A549 (cell line): ENCODE measurements at regions not wholly inside any gene's neighbourhood (a gene's known extent, or its start where the extent isn't known, plus 50 kb on each side); places are given as distances from the start of the nearest gene placed in this dataset.

Source experiments
- CEBPB ChIP-seq, 2 experiments: fragments of >200 bp in 1 of 2; sonication (Bioruptor Twin) in 1 of 2; formaldehyde crosslinking in 1 of 2; IDR thresholded peaks; 2 replicates each; pipeline ENCODE4 v1.6.1; 2012 to 2016
- CHD2 ChIP-seq: fragments of 150-350 bp; IDR thresholded peaks from 2 replicates; pipeline ENCODE4 v1.6.1; 2014; ENCODE audit warnings: low read length; ENCODE audit not compliant: partially characterized antibody
- CTCF ChIP-seq: fragments of >200 bp; sonication (Bioruptor Twin); formaldehyde crosslinking; IDR thresholded peaks from 3 replicates; pipeline ENCODE4 v1.5.1; 2016
- EP300 ChIP-seq, 2 experiments: fragments of >200 bp; sonication (Bioruptor Twin); formaldehyde crosslinking; IDR thresholded peaks; 2 replicates in 1 of 2; 3 replicates in 1 of 2; pipeline ENCODE4 v1.6.1; 2016 to 2017
- ESRRA ChIP-seq: fragments of 150-350 bp; IDR thresholded peaks from 2 replicates; pipeline ENCODE4 v1.6.1; 2014; ENCODE audit warnings: mild to moderate bottlenecking, low read length, borderline replicate concordance
- HOXB13 ChIP-seq: fragments of 250-450 bp; sonication (Bioruptor Pico); IDR thresholded peaks from 2 replicates; pipeline ENCODE4 v1.5.0; 2020; ENCODE audit warnings: low read depth, mild to moderate bottlenecking, moderate library complexity
- JUNB ChIP-seq: fragments of >200 bp; sonication (Bioruptor Twin); formaldehyde crosslinking; IDR thresholded peaks from 2 replicates; pipeline ENCODE4 v1.6.1; 2016
- MAX ChIP-seq: IDR thresholded peaks from 2 replicates; pipeline ENCODE4 v1.6.1; 2012
- MYC ChIP-seq: IDR thresholded peaks from 2 replicates; pipeline ENCODE4 v1.6.1; 2012; ENCODE audit warnings: mild to moderate bottlenecking, inconsistent platforms, low read length, improper control_type of control experiment, borderline replicate concordance
- POLR2A ChIP-seq: IDR thresholded peaks from 2 replicates; pipeline ENCODE4 v1.6.1; 2012; ENCODE audit warnings: mild to moderate bottlenecking, low read length
- RAD21 ChIP-seq, 2 experiments: fragments of >200 bp in 1 of 2; sonication (Bioruptor Twin) in 1 of 2; formaldehyde crosslinking in 1 of 2; IDR thresholded peaks in 1 of 2; conservative IDR thresholded peaks in 1 of 2; 2 replicates in 1 of 2; 3 replicates in 1 of 2; pipeline ENCODE4 v1.6.1; 2012 to 2018; ENCODE audit warnings: inconsistent platforms in 1 of 2
- REST ChIP-seq: fragments of 200-600 bp; sonication (generic); IDR thresholded peaks from 2 replicates; pipeline ENCODE4 v1.6.1; 2016; ENCODE audit warnings: antibody characterized with exemption, mild to moderate bottlenecking, moderate library complexity
- USF2 ChIP-seq: fragments of 450-650 bp; IDR thresholded peaks from 2 replicates; pipeline ENCODE4 v1.6.1; 2014; ENCODE audit warnings: antibody characterized with exemption

- no peak for TF ChIP-seq ESRRA
- no peak for TF ChIP-seq MYC
- TF ChIP-seq CEBPB (IDR thresholded peaks at IDR 0.05) = no peak; a peak in 1 of 4 replicates
- no peak for TF ChIP-seq HOXB13 (CRISPR knock-in tag)
- TF ChIP-seq CTCF = no peak
- peak; percentile 46 for TF ChIP-seq JUNB
- no peak for TF ChIP-seq POLR2A
- peak; percentile 38; the same call in 1 of the 2 replicates for TF ChIP-seq MAX
- no peak for TF ChIP-seq RAD21 (conservative IDR thresholded peaks at IDR 0.05 in 1 of 2, IDR thresholded peaks at IDR 0.05 in 1 of 2)
- no peak for TF ChIP-seq CHD2
- no peak for TF ChIP-seq REST
- TF ChIP-seq EP300 (IDR thresholded peaks at IDR 0.05) = no peak
- TF ChIP-seq USF2 = no peak
Observed at GRCh38 chr5:159814805-159815585, 101.3 kb upstream of the ADRA1B start.
